ENCODE measurements at regions not wholly inside any gene's neighbourhood (a gene's known extent, or its start where the extent isn't known, plus 50 kb on each side); places are given as distances from the start of the nearest gene placed in this dataset.

GRCh38 chr3:117103675-117104074 lies 394.1 kb downstream of the TUSC7 start:
- no peaks in the 10 kb centered on the region for H3K27me3 ChIP-seq
- TF ChIP-seq POLR2A (IDR thresholded peaks at IDR 0.05) (no peak), EP300 (IDR thresholded peaks at IDR 0.05) (no peak), POLR2AphosphoS5 (IDR thresholded peaks at IDR 0.05) (no peak), CTCF (IDR thresholded peaks at IDR 0.05) (no peak)
- no peak overlapping the region for H3K27ac ChIP-seq
- intact Hi-C loops (cut with DNase I; ENCODE audit: low total_unique reads), result no loop called here
- H3K4me1 ChIP-seq, result no peaks in the 10 kb centered on the region
- no peaks in the 10 kb centered on the region for H3K36me3 ChIP-seq
- no peaks in the 10 kb centered on the region for H3K9me3 ChIP-seq
- no peak for DNase-seq
- no peak overlapping the region for H3K4me3 ChIP-seq
- WGBS, 5 donors, result 56 to 74% (median 59%) methylated on average over 3 of the region's 3 CpGs

GRCh38 chr3:117104381-117104780 lies 394.8 kb downstream of the TUSC7 start:
- no peak for TF ChIP-seq CTCF (IDR thresholded peaks at IDR 0.05)
- WGBS, 5 donors, result 73 to 85% (median 76%) methylated on average over 2 of the region's 2 CpGs
- Histone ChIP-seq H3K9me3 (no peaks in the 10 kb centered on the region), H3K27me3 (no peaks in the 10 kb centered on the region), H3K4me3 (no peak overlapping the region), H3K27ac (no peak overlapping the region), H3K36me3 (no peaks in the 10 kb centered on the region), H3K4me1 (no peaks in the 10 kb centered on the region)
- intact Hi-C loops (cut with DNase I; ENCODE audit: low total_unique reads), result no loop called here
- DNase-seq, result no peak

GRCh38 chr3:117104792-117105191 lies 395.2 kb downstream of the TUSC7 start:
- Histone ChIP-seq H3K36me3 (no peaks in the 10 kb centered on the region), H3K4me1 (no peaks in the 10 kb centered on the region), H3K27me3 (no peaks in the 10 kb centered on the region), H3K27ac (no peak overlapping the region), H3K4me3 (no peak overlapping the region), H3K9me3 (no peaks in the 10 kb centered on the region)
- intact Hi-C loops (cut with DNase I; ENCODE audit: low total_unique reads), result no loop called here
- no peak for DNase-seq
- 92 to 96% (median 94%) methylated on average over 4 of the region's 4 CpGs for WGBS, 5 donors
- TF ChIP-seq EP300 (IDR thresholded peaks at IDR 0.05) (no peak), POLR2AphosphoS5 (IDR thresholded peaks at IDR 0.05) (no peak), POLR2A (IDR thresholded peaks at IDR 0.05) (no peak), CTCF (IDR thresholded peaks at IDR 0.05) (no peak)

GRCh38 chr3:117105686-117106085 lies 396.1 kb downstream of the TUSC7 start:
- intact Hi-C loops (cut with DNase I; ENCODE audit: low total_unique reads), result no loop called here
- Histone ChIP-seq H3K27ac (no peak overlapping the region), H3K36me3 (no peaks in the 10 kb centered on the region), H3K4me1 (no peaks in the 10 kb centered on the region), H3K9me3 (no peaks in the 10 kb centered on the region), H3K4me3 (no peak overlapping the region), H3K27me3 (no peaks in the 10 kb centered on the region)
- DNase-seq, result no peak
- 55 to 61% (median 58%) methylated on average over 5 of the region's 5 CpGs for WGBS, 5 donors
- TF ChIP-seq POLR2A (IDR thresholded peaks at IDR 0.05) (no peak), POLR2AphosphoS5 (IDR thresholded peaks at IDR 0.05) (no peak), CTCF (IDR thresholded peaks at IDR 0.05) (no peak), EP300 (IDR thresholded peaks at IDR 0.05) (no peak)

GRCh38 chr3:117106396-117106795 lies 396.8 kb downstream of the TUSC7 start:
- DNase-seq, result no peak
- no peaks in the 10 kb centered on the region for H3K36me3 ChIP-seq
- TF ChIP-seq CTCF (IDR thresholded peaks at IDR 0.05) (no peak), POLR2AphosphoS5 (IDR thresholded peaks at IDR 0.05) (no peak), EP300 (IDR thresholded peaks at IDR 0.05) (no peak), POLR2A (IDR thresholded peaks at IDR 0.05) (no peak)
- H3K4me3 ChIP-seq, result no peak overlapping the region
- WGBS, 5 donors, result 81 to 94% (median 91%) methylated on average over 2 of the region's 2 CpGs
- no peaks in the 10 kb centered on the region for H3K4me1 ChIP-seq
- H3K27ac ChIP-seq, result no peak overlapping the region
- H3K9me3 ChIP-seq, result no peaks in the 10 kb centered on the region
- intact Hi-C loops (cut with DNase I; ENCODE audit: low total_unique reads), result no loop called here
- H3K27me3 ChIP-seq, result no peaks in the 10 kb centered on the region
